ENCODE measurements at regions not wholly inside any gene's neighbourhood (a gene's known extent, or its start where the extent isn't known, plus 50 kb on each side); places are given as distances from the start of the nearest gene placed in this dataset.

- CTCF ChIA-PET: interaction anchor here (0.8 to 3.3 kb wide), 3 partner anchors 13 to 167 kb away, joined by 3 to 10 read pairs (median 4); no protein-coding TSS in a partner anchor
- no peak for ATAC-seq
- DNase-seq: no peak
- Mint-ChIP-seq H3K27me3 (ENCODE audit: low read depth) (no peaks in the 10 kb centered on the region), H3K36me3 (ENCODE audit: low read depth) (peaks cover 63% of the 10 kb centered on the region), H3K4me3 (no peak overlapping the region), H3K9me3 (ENCODE audit: insufficient read depth) (no peaks in the 10 kb centered on the region), H3K27ac (no peak overlapping the region), H3K4me1 (ENCODE audit: low read depth) (peaks cover 12% of the 10 kb centered on the region)
- POLR2A ChIA-PET: no interaction called here
Observed at GRCh38 chr7:130872756-130873448, 138.9 kb upstream of the KLF14 start.

- Mint-ChIP-seq H3K36me3 (ENCODE audit: low read depth) (peaks cover 62% of the 10 kb centered on the region), H3K9me3 (ENCODE audit: insufficient read depth) (no peaks in the 10 kb centered on the region), H3K4me3 (no peak overlapping the region), H3K27me3 (ENCODE audit: low read depth) (no peaks in the 10 kb centered on the region), H3K27ac (peak overlapping the region; percentile 3), H3K4me1 (ENCODE audit: low read depth) (peaks cover 19% of the 10 kb centered on the region)
- ATAC-seq (no peak), DNase-seq (no peak)
- CTCF ChIA-PET: interaction anchor here (0.8 to 2.0 kb wide), 9 partner anchors 8 to 608 kb away, joined by 3 to 15 read pairs (median 4); no protein-coding TSS in a partner anchor
- POLR2A ChIA-PET: no interaction called here
Observed at GRCh38 chr7:130874071-130874915, 140.3 kb upstream of the KLF14 start.

GRCh38 chr7:130875265-130875741 is 141.3 kb upstream of the KLF14 start:
- H3K4me3 Mint-ChIP-seq: no peak overlapping the region
- no peaks in the 10 kb centered on the region for H3K27me3 Mint-ChIP-seq (ENCODE audit: low read depth)
- no peak overlapping the region for H3K27ac Mint-ChIP-seq
- peaks cover 60% of the 10 kb centered on the region for H3K36me3 Mint-ChIP-seq (ENCODE audit: low read depth)
- H3K4me1 Mint-ChIP-seq (ENCODE audit: low read depth): peaks cover 19% of the 10 kb centered on the region
- ATAC-seq (peak; percentile 80), DNase-seq (peak; percentile 66)
- ChIA-PET POLR2A (no interaction called here), CTCF (interaction anchor here (0.8 to 2.0 kb wide), 8 partner anchors 8 to 167 kb away, joined by 3 to 15 read pairs (median 4); no protein-coding TSS in a partner anchor)
- H3K9me3 Mint-ChIP-seq (ENCODE audit: insufficient read depth): no peaks in the 10 kb centered on the region

- Mint-ChIP-seq H3K27ac (no peak overlapping the region), H3K4me3 (no peak overlapping the region), H3K36me3 (ENCODE audit: low read depth) (peaks cover 60% of the 10 kb centered on the region), H3K9me3 (ENCODE audit: insufficient read depth) (no peaks in the 10 kb centered on the region), H3K27me3 (ENCODE audit: low read depth) (no peaks in the 10 kb centered on the region), H3K4me1 (ENCODE audit: low read depth) (peaks cover 23% of the 10 kb centered on the region)
- DNase-seq (no peak), ATAC-seq (no peak)
- ChIA-PET POLR2A (no interaction called here), CTCF (interaction anchor here (0.8 to 2.0 kb wide), 8 partner anchors 7 to 167 kb away, joined by 3 to 15 read pairs (median 4); no protein-coding TSS in a partner anchor)
Observed at GRCh38 chr7:130875901-130876300, 141.9 kb upstream of the KLF14 start.

- CTCF ChIA-PET: interaction anchor here (0.8 to 1.5 kb wide), 5 partner anchors 16 to 163 kb away, joined by 3 to 8 read pairs (median 3); no protein-coding TSS in a partner anchor
- POLR2A ChIA-PET: no interaction called here
- no peaks in the 10 kb centered on the region for H3K9me3 Mint-ChIP-seq (ENCODE audit: insufficient read depth)
- ATAC-seq (peak; percentile 34), DNase-seq (no peak)
- peak overlapping the region; percentile 62 for H3K27ac Mint-ChIP-seq
- H3K4me3 Mint-ChIP-seq: no peak overlapping the region
- H3K27me3 Mint-ChIP-seq (ENCODE audit: low read depth): no peaks in the 10 kb centered on the region
- H3K36me3 Mint-ChIP-seq (ENCODE audit: low read depth): peaks cover 71% of the 10 kb centered on the region
- peaks cover 24% of the 10 kb centered on the region for H3K4me1 Mint-ChIP-seq (ENCODE audit: low read depth)
Observed at GRCh38 chr7:130877236-130877990, 143.4 kb upstream of the KLF14 start.

GRCh38 chr7:130877991-130878305 is 143.9 kb upstream of the KLF14 start:
- ATAC-seq: no peak
- H3K4me3 Mint-ChIP-seq: no peak overlapping the region
- ChIA-PET CTCF (interaction anchor here (0.8 to 1.5 kb wide), 5 partner anchors 16 to 162 kb away, joined by 3 to 8 read pairs (median 3); no protein-coding TSS in a partner anchor), POLR2A (no interaction called here)
- no peak for DNase-seq
- peaks cover 25% of the 10 kb centered on the region for H3K4me1 Mint-ChIP-seq (ENCODE audit: low read depth)
- no peak overlapping the region for H3K27ac Mint-ChIP-seq
- H3K9me3 Mint-ChIP-seq (ENCODE audit: insufficient read depth): no peaks in the 10 kb centered on the region
- H3K36me3 Mint-ChIP-seq (ENCODE audit: low read depth): peaks cover 73% of the 10 kb centered on the region
- no peaks in the 10 kb centered on the region for H3K27me3 Mint-ChIP-seq (ENCODE audit: low read depth)

- no peak for DNase-seq
- peaks cover 25% of the 10 kb centered on the region for H3K4me1 Mint-ChIP-seq (ENCODE audit: low read depth)
- H3K4me3 Mint-ChIP-seq: no peak overlapping the region
- no peaks in the 10 kb centered on the region for H3K27me3 Mint-ChIP-seq (ENCODE audit: low read depth)
- ChIA-PET POLR2A (no interaction called here), CTCF (no interaction called here)
- no peak for ATAC-seq
- peak overlapping the region; percentile 30 for H3K27ac Mint-ChIP-seq
- no peaks in the 10 kb centered on the region for H3K9me3 Mint-ChIP-seq (ENCODE audit: insufficient read depth)
- peaks cover 71% of the 10 kb centered on the region for H3K36me3 Mint-ChIP-seq (ENCODE audit: low read depth)
Observed at GRCh38 chr7:130878785-130879184, 144.8 kb upstream of the KLF14 start.

GRCh38 chr7:130879191-130879590 is 145.2 kb upstream of the KLF14 start:
- Mint-ChIP-seq H3K27ac (no peak overlapping the region), H3K4me1 (ENCODE audit: low read depth) (peaks cover 26% of the 10 kb centered on the region), H3K36me3 (ENCODE audit: low read depth) (peaks cover 69% of the 10 kb centered on the region), H3K4me3 (no peak overlapping the region), H3K9me3 (ENCODE audit: insufficient read depth) (no peaks in the 10 kb centered on the region), H3K27me3 (ENCODE audit: low read depth) (no peaks in the 10 kb centered on the region)
- no peak for DNase-seq
- POLR2A ChIA-PET: no interaction called here
- CTCF ChIA-PET: no interaction called here
- ATAC-seq: no peak

GRCh38 chr7:130880668-130881067 is 146.7 kb upstream of the KLF14 start:
- ChIA-PET CTCF (interaction anchor here (0.6 to 3.4 kb wide), 4 partner anchors 10 to 176 kb away, joined by 3 to 21 read pairs (median 3); no protein-coding TSS in a partner anchor), POLR2A (no interaction called here)
- Mint-ChIP-seq H3K27me3 (ENCODE audit: low read depth) (no peaks in the 10 kb centered on the region), H3K9me3 (ENCODE audit: insufficient read depth) (no peaks in the 10 kb centered on the region), H3K4me1 (ENCODE audit: low read depth) (peaks cover 38% of the 10 kb centered on the region), H3K27ac (no peak overlapping the region), H3K4me3 (no peak overlapping the region), H3K36me3 (ENCODE audit: low read depth) (peaks cover 71% of the 10 kb centered on the region)
- no peak for DNase-seq
- ATAC-seq: no peak

GRCh38 chr7:130881091-130881798 is 147.2 kb upstream of the KLF14 start:
- ATAC-seq: no peak
- POLR2A ChIA-PET: no interaction called here

GRCh38 chr7:130881799-130882141 is 147.8 kb upstream of the KLF14 start:
- peaks cover 67% of the 10 kb centered on the region for H3K36me3 Mint-ChIP-seq (ENCODE audit: low read depth)
- DNase-seq (no peak), ATAC-seq (no peak)
- H3K27ac Mint-ChIP-seq: no peak overlapping the region
- POLR2A ChIA-PET: no interaction called here
- H3K4me1 Mint-ChIP-seq (ENCODE audit: low read depth): peaks cover 40% of the 10 kb centered on the region
- CTCF ChIA-PET: interaction anchor here (1.0 to 3.4 kb wide), 2 partner anchors 15 to 159 kb away, joined by 4 to 21 read pairs; no protein-coding TSS in a partner anchor
- H3K27me3 Mint-ChIP-seq (ENCODE audit: low read depth): no peaks in the 10 kb centered on the region
- no peaks in the 10 kb centered on the region for H3K9me3 Mint-ChIP-seq (ENCODE audit: insufficient read depth)
- H3K4me3 Mint-ChIP-seq: no peak overlapping the region

More at GRCh38 chr7:130881091-130881798, 147.2 kb upstream of the KLF14 start:
- H3K27me3 Mint-ChIP-seq (ENCODE audit: low read depth): no peaks in the 10 kb centered on the region
- CTCF ChIA-PET: interaction anchor here (0.9 to 3.4 kb wide), 4 partner anchors 9 to 159 kb away, joined by 3 to 21 read pairs (median 4); no protein-coding TSS in a partner anchor
- no peak for DNase-seq
- no peaks in the 10 kb centered on the region for H3K9me3 Mint-ChIP-seq (ENCODE audit: insufficient read depth)
- H3K4me3 Mint-ChIP-seq: no peak overlapping the region
- H3K36me3 Mint-ChIP-seq (ENCODE audit: low read depth): peaks cover 69% of the 10 kb centered on the region
- peak overlapping the region; percentile 14 for H3K27ac Mint-ChIP-seq
- H3K4me1 Mint-ChIP-seq (ENCODE audit: low read depth): peaks cover 37% of the 10 kb centered on the region

Measured in activated CD8-positive, alpha-beta T cell treated with anti-CD3 and anti-CD28 coated beads, Interleukin-2, amount 10 ng/mL, durations not matched to agents 7 days and 5 days (primary cell).